PC-3 (cell line): ENCODE measurements at regions not wholly inside any gene's neighbourhood (a gene's known extent, or its start where the extent isn't known, plus 50 kb on each side); places are given as distances from the start of the nearest gene placed in this dataset.

Source experiments
- ATAC-seq: fragments of 200-7000 bp; cut with Tn5 transposase; 2 replicates; pipeline ENCODE4 v1.9.1; 2020; ENCODE audit warnings: mild to moderate bottlenecking, moderate library complexity
- BruUV-seq: library from RNA; stranded (reverse); fragments of 400-500 nt; replicated peaks from 2 replicates; lab custom pipeline; 2021; lab: Mats Ljungman, UMichigan
- CTCF ChIA-PET: fragments of 300-600 bp; sonication (Branson Sonifier 250); formaldehyde crosslinking; loops from one replicate; lab custom pipeline; 2022; ENCODE audit warnings: antibody characterized with exemption; lab: Charles Lee
- POLR2A ChIA-PET: fragments of 300-600 bp; sonication (Branson Sonifier 250); formaldehyde crosslinking; loops from one replicate; lab custom pipeline; 2022; ENCODE audit warnings: antibody characterized with exemption; ENCODE audit not compliant: unreplicated experiment; lab: Charles Lee
- DNase-seq: peaks from one replicate; pipeline ENCODE4 v3.0.0-alpha.2; 2015
- H2AFZ ChIP-seq: fragments of 300-600 bp; sonication (generic); 2 replicates; pipeline ENCODE4 v1.6.0; 2016; ENCODE audit warnings: antibody characterized with exemption, low read length
- H3F3A ChIP-seq: fragments of 300-600 bp; sonication (generic); one replicate; pipeline ENCODE4 v1.6.0; 2017; ENCODE audit warnings: antibody characterized with exemption, low read length, control low read depth, mild to moderate bottlenecking; ENCODE audit not compliant: unreplicated experiment
- H3K27ac ChIP-seq: fragments of 300-600 bp; sonication (generic); 2 replicates; pipeline ENCODE4 v1.5.1; 2016; ENCODE audit warnings: mild to moderate bottlenecking, low read length
- H3K27me3 ChIP-seq: fragments of 300-600 bp; sonication (generic); 2 replicates; pipeline ENCODE4 v1.6.1; 2016; ENCODE audit warnings: low read length, mixed read lengths
- H3K36me3 ChIP-seq: fragments of 300-600 bp; sonication (generic); 2 replicates; pipeline ENCODE4 v1.6.1; 2016; ENCODE audit warnings: low read depth, mixed run types, low read length, mixed read lengths
- H3K4me1 ChIP-seq: fragments of 300-600 bp; sonication (generic); 2 replicates; pipeline ENCODE4 v1.5.1; 2016; ENCODE audit warnings: low read length; ENCODE audit not compliant: insufficient read depth
- H3K4me2 ChIP-seq: fragments of 300-600 bp; sonication (generic); 2 replicates; pipeline ENCODE4 v1.6.0; 2016; ENCODE audit warnings: low read length
- H3K4me3 ChIP-seq: fragments of 300-600 bp; sonication (generic); 2 replicates; pipeline ENCODE4 v1.5.1; 2016; ENCODE audit warnings: mild to moderate bottlenecking, low read length, mixed read lengths
- H3K79me2 ChIP-seq: fragments of 300-600 bp; sonication (generic); 2 replicates; pipeline ENCODE4 v1.6.1; 2017; ENCODE audit warnings: low read length, mixed read lengths
- H3K9ac ChIP-seq: fragments of 300-600 bp; sonication (generic); 2 replicates; pipeline ENCODE4 v1.6.0; 2016; ENCODE audit warnings: mild to moderate bottlenecking, low read length
- H3K9me2 ChIP-seq: fragments of 300-600 bp; sonication (generic); replicated peaks from 2 replicates; pipeline ENCODE4 v1.6.1; 2016; ENCODE audit warnings: mixed run types, low read length, mixed read lengths
- H3K9me3 ChIP-seq: fragments of 300-600 bp; sonication (generic); 2 replicates; pipeline ENCODE4 v1.6.1; 2016; ENCODE audit warnings: low read length, mixed read lengths
- H4K20me1 ChIP-seq: fragments of 300-600 bp; sonication (generic); 2 replicates; pipeline ENCODE4 v1.6.1; 2016; ENCODE audit warnings: low read length, mixed read lengths
- EZH2 ChIP-seq: fragments of 300-600 bp; sonication (generic); IDR thresholded peaks from one replicate; pipeline ENCODE4 v1.6.1; 2017; ENCODE audit warnings: antibody characterized with exemption, mild to moderate bottlenecking, low read length; ENCODE audit not compliant: unreplicated experiment
- EZH2phosphoT487 ChIP-seq: fragments of 300-600 bp; sonication (generic); IDR thresholded peaks from 2 replicates; pipeline ENCODE4 v1.6.1; 2018; ENCODE audit warnings: mild to moderate bottlenecking, antibody characterized with exemption, low read length, borderline replicate concordance
- intact Hi-C: fragments of 100-400 bp; cut with micrococcal nuclease; formaldehyde crosslinking; loops from 2 replicates; pipeline ENCODE4 v1.9.0; 2023
- TF ChIP-seq, protein P1 (sequence below): fragments of 300-600 bp; sonication (generic); conservative IDR thresholded peaks from 2 replicates; pipeline ENCODE4 v1.5.1; 2017; ENCODE audit warnings: antibody characterized with exemption, low read depth, mild to moderate bottlenecking, low read length

DNA sequence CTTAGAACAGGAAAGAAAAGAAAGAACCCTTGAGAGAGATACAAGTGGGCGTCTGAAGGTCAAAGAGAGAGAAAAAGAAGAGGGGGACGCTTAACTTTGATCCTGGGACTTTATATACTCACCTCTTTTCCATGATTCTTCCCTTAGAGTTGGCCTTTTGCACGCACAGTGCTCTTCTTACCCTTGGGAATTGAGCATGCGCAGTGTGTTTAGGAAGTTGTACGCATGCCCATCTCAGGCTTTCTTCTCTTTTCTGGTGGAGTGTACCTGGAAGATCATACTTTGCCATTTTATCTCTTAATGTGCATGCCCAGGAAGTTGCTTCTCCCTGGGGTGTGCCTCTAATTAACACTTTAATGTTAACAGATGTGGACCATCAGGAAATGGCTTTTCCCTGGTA, 229.6 kb upstream of the ANO3 start:
- no peaks in the 10 kb centered on the region for H3K9me2 ChIP-seq
- H3F3A ChIP-seq = no peaks in the 10 kb centered on the region
- TF ChIP-seq, protein P1, sequence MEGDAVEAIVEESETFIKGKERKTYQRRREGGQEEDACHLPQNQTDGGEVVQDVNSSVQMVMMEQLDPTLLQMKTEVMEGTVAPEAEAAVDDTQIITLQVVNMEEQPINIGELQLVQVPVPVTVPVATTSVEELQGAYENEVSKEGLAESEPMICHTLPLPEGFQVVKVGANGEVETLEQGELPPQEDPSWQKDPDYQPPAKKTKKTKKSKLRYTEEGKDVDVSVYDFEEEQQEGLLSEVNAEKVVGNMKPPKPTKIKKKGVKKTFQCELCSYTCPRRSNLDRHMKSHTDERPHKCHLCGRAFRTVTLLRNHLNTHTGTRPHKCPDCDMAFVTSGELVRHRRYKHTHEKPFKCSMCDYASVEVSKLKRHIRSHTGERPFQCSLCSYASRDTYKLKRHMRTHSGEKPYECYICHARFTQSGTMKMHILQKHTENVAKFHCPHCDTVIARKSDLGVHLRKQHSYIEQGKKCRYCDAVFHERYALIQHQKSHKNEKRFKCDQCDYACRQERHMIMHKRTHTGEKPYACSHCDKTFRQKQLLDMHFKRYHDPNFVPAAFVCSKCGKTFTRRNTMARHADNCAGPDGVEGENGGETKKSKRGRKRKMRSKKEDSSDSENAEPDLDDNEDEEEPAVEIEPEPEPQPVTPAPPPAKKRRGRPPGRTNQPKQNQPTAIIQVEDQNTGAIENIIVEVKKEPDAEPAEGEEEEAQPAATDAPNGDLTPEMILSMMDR = no peak
- H3K4me1 ChIP-seq = no peaks in the 10 kb centered on the region
- DNase-seq (no peak), ATAC-seq (no peak)
- ChIA-PET POLR2A (no interaction called here), CTCF (no interaction called here)
- no peaks in the 10 kb centered on the region for H3K79me2 ChIP-seq
- H3K4me3 ChIP-seq = no peak overlapping the region
- no peak overlapping the region for H2AFZ ChIP-seq
- H3K36me3 ChIP-seq = no peaks in the 10 kb centered on the region
- no peaks in the 10 kb centered on the region for H3K9me3 ChIP-seq
- no peaks in the 10 kb centered on the region for H3K27me3 ChIP-seq
- no peaks in the 10 kb centered on the region for H4K20me1 ChIP-seq
- H3K27ac ChIP-seq = no peak overlapping the region
- H3K4me2 ChIP-seq = no peak overlapping the region
- intact Hi-C loops = no loop called here
- no peak overlapping the region for H3K9ac ChIP-seq
- no TSS peak for BruUV-seq

GRCh38 chr11:26105762-26106423, 226.0 kb upstream of the ANO3 start:
- ChIA-PET POLR2A (no interaction called here), CTCF (no interaction called here)
- Histone ChIP-seq H4K20me1 (no peaks in the 10 kb centered on the region), H3K79me2 (no peaks in the 10 kb centered on the region), H3K36me3 (no peaks in the 10 kb centered on the region), H3K27me3 (no peaks in the 10 kb centered on the region), H3K27ac (no peak overlapping the region), H3K9me2 (no peaks in the 10 kb centered on the region), H3K4me1 (no peaks in the 10 kb centered on the region), H3K4me3 (no peak overlapping the region), H3K9me3 (no peaks in the 10 kb centered on the region), H2AFZ (no peak overlapping the region), H3K4me2 (no peak overlapping the region), H3K9ac (no peak overlapping the region), H3F3A (no peaks in the 10 kb centered on the region)
- DNase-seq (no peak), ATAC-seq (no peak)
- no TSS peak for BruUV-seq
- intact Hi-C loops = no loop called here
- no peak for TF ChIP-seq EZH2phosphoT487
- TF ChIP-seq EZH2 = no peak
- TF ChIP-seq, protein P1 = no peak

DNA sequence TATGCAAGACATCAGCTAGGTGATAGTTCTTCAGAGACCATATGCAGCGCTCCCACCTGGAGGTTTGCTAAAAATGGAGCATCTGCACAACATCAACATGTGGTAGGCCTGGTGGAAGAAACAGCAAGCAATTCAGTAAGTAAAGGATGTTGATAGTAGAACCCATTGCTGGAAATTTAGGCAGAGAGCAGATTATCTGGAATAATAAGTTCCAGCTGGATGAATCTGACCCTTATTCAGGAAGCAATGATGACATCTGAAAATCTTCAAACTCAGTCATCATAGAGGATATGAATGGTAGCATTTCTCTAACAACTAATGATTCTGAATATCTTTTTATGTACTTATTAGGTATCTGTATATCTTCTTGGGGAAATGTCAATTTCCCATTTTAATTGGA, 225.2 kb upstream of the ANO3 start:
- Histone ChIP-seq H3K9ac (no peak overlapping the region), H3F3A (no peaks in the 10 kb centered on the region), H3K9me2 (no peaks in the 10 kb centered on the region), H4K20me1 (no peaks in the 10 kb centered on the region), H3K4me2 (no peak overlapping the region), H3K9me3 (no peaks in the 10 kb centered on the region), H3K27me3 (no peaks in the 10 kb centered on the region), H3K27ac (no peak overlapping the region), H3K79me2 (no peaks in the 10 kb centered on the region), H2AFZ (no peak overlapping the region), H3K4me1 (no peaks in the 10 kb centered on the region), H3K36me3 (no peaks in the 10 kb centered on the region), H3K4me3 (no peak overlapping the region)
- CTCF ChIA-PET = no interaction called here
- BruUV-seq = no TSS peak
- TF ChIP-seq EZH2 = no peak
- TF ChIP-seq, protein P1 = no peak
- TF ChIP-seq EZH2phosphoT487 = no peak
- POLR2A ChIA-PET = no interaction called here
- ATAC-seq (no peak), DNase-seq (no peak)
- intact Hi-C loops = no loop called here
